Right atrium auricular region (tissue), 2 donors: ENCODE measurements at regions not wholly inside any gene's neighbourhood (a gene's known extent, or its start where the extent isn't known, plus 50 kb on each side); places are given as distances from the start of the nearest gene placed in this dataset.

ENCODE experiments used
- DNase-seq: peaks from one replicate; pipeline ENCODE4 v3.0.0-alpha.2; 2019; ENCODE audit warnings: low spot score
- H3K27ac ChIP-seq, 2 donors: fragments of 200-600 bp; sonication (generic); 1 replicate in 1 of 2; 2 replicates in 1 of 2; pipeline ENCODE4 v1.5.1; 2016 to 2019
- H3K27me3 ChIP-seq, 2 donors: fragments of 200-600 bp; sonication (generic); one replicate each; pipeline versions ENCODE4 v1.5.1 to v1.6.0; 2017 to 2019
- H3K36me3 ChIP-seq: fragments of 200-600 bp; sonication (generic); one replicate; pipeline ENCODE4 v1.5.1; 2016
- H3K4me1 ChIP-seq, 2 donors: fragments of 200-600 bp; sonication (generic); one replicate each; pipeline versions ENCODE4 v1.5.1 to v1.6.0; 2017 to 2019
- H3K4me3 ChIP-seq, 2 donors: fragments of 200-600 bp; sonication (generic); 1 replicate in 1 of 2; 2 replicates in 1 of 2; pipeline ENCODE4 v1.5.1; 2017 to 2019; ENCODE audit warnings: mild to moderate bottlenecking in 1 of 2, moderate library complexity in 1 of 2
- H3K9me3 ChIP-seq, 2 donors: fragments of 200-600 bp; sonication (generic); one replicate each; pipeline ENCODE4 v1.5.1; 2019
- TF ChIP-seq, protein P1 (sequence below), 2 donors: fragments of 200-600 bp; sonication (generic); IDR thresholded peaks; one replicate each; pipeline ENCODE4 v1.5.1; 2019; ENCODE audit warnings: antibody characterized with exemption in 2 of 2

- Histone ChIP-seq H3K36me3 (no peaks in the 10 kb centered on the region), H3K4me3 (no peak overlapping the region), H3K9me3 (no peaks in the 10 kb centered on the region), H3K27ac (no peak overlapping the region), H3K27me3 (no peaks in the 10 kb centered on the region), H3K4me1 (peaks cover 0 to 25% of the 10 kb centered on the region in 2 donors)
- TF ChIP-seq, protein P1, sequence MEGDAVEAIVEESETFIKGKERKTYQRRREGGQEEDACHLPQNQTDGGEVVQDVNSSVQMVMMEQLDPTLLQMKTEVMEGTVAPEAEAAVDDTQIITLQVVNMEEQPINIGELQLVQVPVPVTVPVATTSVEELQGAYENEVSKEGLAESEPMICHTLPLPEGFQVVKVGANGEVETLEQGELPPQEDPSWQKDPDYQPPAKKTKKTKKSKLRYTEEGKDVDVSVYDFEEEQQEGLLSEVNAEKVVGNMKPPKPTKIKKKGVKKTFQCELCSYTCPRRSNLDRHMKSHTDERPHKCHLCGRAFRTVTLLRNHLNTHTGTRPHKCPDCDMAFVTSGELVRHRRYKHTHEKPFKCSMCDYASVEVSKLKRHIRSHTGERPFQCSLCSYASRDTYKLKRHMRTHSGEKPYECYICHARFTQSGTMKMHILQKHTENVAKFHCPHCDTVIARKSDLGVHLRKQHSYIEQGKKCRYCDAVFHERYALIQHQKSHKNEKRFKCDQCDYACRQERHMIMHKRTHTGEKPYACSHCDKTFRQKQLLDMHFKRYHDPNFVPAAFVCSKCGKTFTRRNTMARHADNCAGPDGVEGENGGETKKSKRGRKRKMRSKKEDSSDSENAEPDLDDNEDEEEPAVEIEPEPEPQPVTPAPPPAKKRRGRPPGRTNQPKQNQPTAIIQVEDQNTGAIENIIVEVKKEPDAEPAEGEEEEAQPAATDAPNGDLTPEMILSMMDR (IDR thresholded peaks at IDR 0.05): no peak
- DNase-seq: no peak
Observed at GRCh38 chr7:344608-344994, 54.6 kb downstream of the FOXL3 start.

DNA sequence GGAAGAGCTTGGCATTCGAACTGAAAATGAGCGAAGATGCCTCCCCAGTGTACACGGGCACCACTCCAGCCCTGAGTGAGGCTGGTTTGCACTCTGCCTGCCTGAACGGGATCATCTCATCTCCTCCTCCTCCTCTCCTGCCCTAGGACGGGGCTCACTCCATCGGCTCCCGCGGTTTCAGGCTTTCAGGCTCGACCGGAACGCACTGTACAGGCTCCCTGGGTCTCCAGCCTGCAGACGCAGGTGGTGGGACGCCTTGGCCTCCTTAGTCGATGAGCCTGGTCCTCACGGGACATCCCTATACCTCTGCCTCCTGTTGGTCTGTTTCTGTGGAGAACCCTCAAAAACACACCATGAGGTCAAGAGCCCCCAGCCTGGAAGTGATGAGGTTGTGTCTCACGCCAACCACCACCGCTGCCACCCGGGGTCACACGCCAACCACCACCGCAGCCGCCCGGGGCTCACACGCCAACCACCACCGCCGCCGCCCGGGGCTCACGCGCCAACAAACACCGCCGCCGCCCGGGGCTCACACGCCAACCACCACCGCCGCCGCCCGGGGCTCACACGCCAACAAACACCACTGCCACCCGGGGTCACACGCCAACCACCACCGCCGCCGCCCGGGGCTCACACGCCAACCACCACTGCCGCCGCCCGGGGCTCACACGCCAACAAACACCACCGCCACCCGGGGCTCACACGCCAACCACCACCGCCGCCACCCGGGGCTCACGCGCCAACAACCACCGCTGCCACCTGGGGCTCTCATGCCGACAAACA is 56.3 kb downstream of the FOXL3 start:
- Histone ChIP-seq H3K27me3 (no peaks in the 10 kb centered on the region), H3K36me3 (no peaks in the 10 kb centered on the region), H3K27ac (no peak overlapping the region), H3K4me3 (no peak overlapping the region), H3K9me3 (no peaks in the 10 kb centered on the region), H3K4me1 (peaks cover 0 to 14% of the 10 kb centered on the region in 2 donors)
- TF ChIP-seq, protein P1 (IDR thresholded peaks at IDR 0.05): no peak
- DNase-seq: no peak

GRCh38 chr7:347001-347590 is 57.1 kb downstream of the FOXL3 start:
- Histone ChIP-seq H3K27me3 (no peaks in the 10 kb centered on the region), H3K4me3 (no peak overlapping the region), H3K27ac (no peak overlapping the region), H3K9me3 (no peaks in the 10 kb centered on the region), H3K36me3 (no peaks in the 10 kb centered on the region), H3K4me1 (peaks cover 0 to 6% of the 10 kb centered on the region in 2 donors)
- TF ChIP-seq, protein P1 (IDR thresholded peaks at IDR 0.05): no peak
- DNase-seq: no peak

GRCh38 chr7:347644-348479 is 57.9 kb downstream of the FOXL3 start:
- Histone ChIP-seq H3K4me3 (no peak overlapping the region), H3K27ac (no peak overlapping the region), H3K4me1 (no peaks in the 10 kb centered on the region), H3K27me3 (no peaks in the 10 kb centered on the region), H3K36me3 (no peaks in the 10 kb centered on the region), H3K9me3 (no peaks in the 10 kb centered on the region)
- TF ChIP-seq, protein P1 (IDR thresholded peaks at IDR 0.05): no peak
- no peak for DNase-seq

DNA sequence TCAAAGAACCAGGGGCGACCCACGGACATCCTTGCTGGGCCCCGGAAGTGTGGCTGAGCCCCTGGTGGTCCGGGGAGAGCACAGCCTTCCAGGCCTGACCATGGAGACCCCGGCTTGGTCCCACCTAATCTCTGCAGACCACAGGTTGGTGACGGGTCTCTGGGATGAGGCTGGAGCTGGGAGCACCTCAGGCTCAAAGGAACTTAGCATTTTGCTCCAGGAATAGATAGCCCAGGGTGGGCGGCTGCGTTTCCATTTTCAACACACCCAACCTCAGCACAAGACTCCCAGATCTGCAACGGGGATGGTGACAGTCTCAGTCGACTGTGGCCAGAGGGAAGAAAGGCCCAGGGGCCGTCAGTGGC is 58.5 kb downstream of the FOXL3 start:
- no peak for DNase-seq
- no peaks in the 10 kb centered on the region for H3K27me3 ChIP-seq
- H3K36me3 ChIP-seq: no peaks in the 10 kb centered on the region
- TF ChIP-seq, protein P1 (IDR thresholded peaks at IDR 0.05): no peak
- no peak overlapping the region for H3K4me3 ChIP-seq
- H3K4me1 ChIP-seq: no peaks in the 10 kb centered on the region
- no peaks in the 10 kb centered on the region for H3K9me3 ChIP-seq
- H3K27ac ChIP-seq: no peak overlapping the region
